HUES6 (cell line): ENCODE measurements at regions not wholly inside any gene's neighbourhood (a gene's known extent, or its start where the extent isn't known, plus 50 kb on each side); places are given as distances from the start of the nearest gene placed in this dataset.

Source experiments
- H3K27ac ChIP-seq: 2 replicates; pipeline ENCODE4 v1.7.0; 2013; ENCODE audit warnings: low read depth, mild to moderate bottlenecking, low read length, inconsistent platforms
- H3K27me3 ChIP-seq: 2 replicates; pipeline ENCODE4 v1.6.1; 2013; ENCODE audit warnings: low read length; ENCODE audit not compliant: control insufficient read depth, insufficient read depth
- H3K36me3 ChIP-seq: 2 replicates; pipeline ENCODE4 v1.6.1; 2013; ENCODE audit warnings: low read length; ENCODE audit not compliant: control insufficient read depth, insufficient read depth
- H3K4me1 ChIP-seq: 2 replicates; pipeline ENCODE4 v1.6.1; 2013; ENCODE audit warnings: low read length; ENCODE audit not compliant: control insufficient read depth, insufficient read depth
- H3K4me3 ChIP-seq: 2 replicates; pipeline ENCODE4 v1.5.1; 2013; ENCODE audit warnings: low read depth, low read length
- H3K9ac ChIP-seq: one replicate; pipeline ENCODE4 v1.6.1; 2013; ENCODE audit warnings: mild to moderate bottlenecking, low read length
- H3K9me3 ChIP-seq: 2 replicates; pipeline ENCODE4 v1.6.1; 2013; ENCODE audit warnings: low read depth, low read length; ENCODE audit not compliant: control insufficient read depth, insufficient read depth

DNA sequence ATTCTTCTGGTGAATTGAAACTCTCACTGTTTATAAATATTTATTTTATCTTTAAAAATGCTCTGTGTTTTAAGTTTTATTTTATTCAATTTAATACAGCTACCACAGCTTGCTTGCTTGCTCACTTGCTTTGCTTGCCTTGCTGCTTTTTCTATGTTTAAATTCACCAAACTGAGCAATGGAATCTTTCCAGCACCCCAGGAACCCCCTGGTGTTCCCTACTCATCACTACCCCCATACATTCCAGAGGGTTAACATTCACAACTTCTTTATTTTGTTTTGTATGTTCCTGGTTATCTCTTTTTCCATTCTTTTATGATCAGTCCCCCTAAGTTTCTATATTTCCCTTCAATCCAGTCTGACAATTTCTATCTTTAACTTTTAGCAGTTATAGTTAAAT, 166.5 kb upstream of the COL1A2 start:
- peaks cover 3% of the 10 kb centered on the region; the same call in 1 of the 2 replicates for H3K27me3 ChIP-seq
- no peaks in the 10 kb centered on the region for H3K9me3 ChIP-seq
- H3K27ac ChIP-seq = no peak overlapping the region
- no peak overlapping the region for H3K4me3 ChIP-seq
- H3K4me1 ChIP-seq = peaks cover 7% of the 10 kb centered on the region
- H3K9ac ChIP-seq = no peak overlapping the region
- H3K36me3 ChIP-seq = no peaks in the 10 kb centered on the region

DNA sequence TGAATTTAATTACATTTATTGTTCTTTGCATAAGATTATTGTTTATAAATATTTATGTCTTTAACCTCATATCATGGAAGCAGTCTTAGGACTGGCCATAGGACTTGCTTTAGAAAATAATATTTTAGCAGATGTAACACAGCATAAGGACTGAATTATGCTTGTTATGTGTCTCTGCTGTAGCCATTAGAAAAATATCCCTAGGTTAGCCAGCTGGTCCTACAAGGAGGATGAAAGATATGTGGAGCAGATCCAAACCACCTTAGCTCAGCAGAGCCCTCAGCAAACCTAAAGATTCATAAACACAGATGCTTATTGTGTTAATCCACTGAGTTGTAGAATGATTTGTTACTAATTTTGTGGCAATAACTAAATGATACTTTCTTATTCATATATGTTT, 166.0 kb upstream of the COL1A2 start:
- Histone ChIP-seq H3K4me1 (peaks cover 4% of the 10 kb centered on the region), H3K9ac (no peak overlapping the region), H3K27me3 (peaks cover 3% of the 10 kb centered on the region; the same call in 1 of the 2 replicates), H3K4me3 (no peak overlapping the region), H3K9me3 (no peaks in the 10 kb centered on the region), H3K27ac (no peak overlapping the region), H3K36me3 (no peaks in the 10 kb centered on the region)

DNA sequence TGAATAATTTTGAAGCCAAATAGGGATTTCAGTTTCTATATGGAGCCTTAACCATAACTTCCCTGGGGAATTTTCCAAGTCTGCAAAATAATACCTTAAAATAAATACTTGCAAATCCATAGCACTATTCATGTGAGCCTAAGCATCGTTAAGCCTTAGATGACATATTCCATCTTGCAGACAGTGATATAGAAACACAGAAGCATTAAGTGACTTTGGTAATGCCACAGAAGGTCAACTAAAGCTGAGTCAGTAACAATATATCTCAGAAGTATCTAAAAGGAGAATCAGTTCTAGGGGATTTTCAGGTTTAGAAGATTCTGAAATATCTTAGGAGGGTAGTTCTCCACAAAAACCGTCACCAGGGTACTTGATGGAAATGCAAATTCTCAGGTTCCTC, 163.4 kb upstream of the COL1A2 start:
- Histone ChIP-seq H3K9me3 (no peaks in the 10 kb centered on the region), H3K4me1 (no peaks in the 10 kb centered on the region), H3K27ac (no peak overlapping the region), H3K27me3 (peaks cover 27% of the 10 kb centered on the region), H3K36me3 (no peaks in the 10 kb centered on the region), H3K4me3 (no peak overlapping the region), H3K9ac (no peak overlapping the region)

DNA sequence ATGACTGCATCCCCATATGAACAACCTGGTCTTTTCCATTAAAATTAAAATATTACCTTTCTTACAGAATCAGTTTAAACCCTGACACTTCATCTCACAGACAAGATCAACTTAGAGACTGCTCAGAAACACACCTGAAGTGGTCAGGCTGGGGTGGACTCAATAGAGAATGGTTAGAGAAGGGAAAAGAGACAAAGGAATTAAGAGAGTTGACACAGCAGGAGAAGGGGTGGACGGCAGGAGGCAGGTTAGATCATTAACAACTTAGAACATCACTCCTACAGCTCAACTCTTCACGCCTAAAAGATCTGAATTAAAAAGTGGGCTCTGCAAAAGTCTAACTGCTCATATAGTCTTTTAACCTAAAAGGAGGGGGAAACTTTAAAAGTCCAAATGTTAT, 157.7 kb upstream of the COL1A2 start:
- Histone ChIP-seq H3K4me1 (peaks cover 8% of the 10 kb centered on the region; the same call in 1 of the 2 replicates), H3K9me3 (no peaks in the 10 kb centered on the region), H3K36me3 (no peaks in the 10 kb centered on the region), H3K9ac (no peak overlapping the region), H3K27ac (no peak overlapping the region), H3K27me3 (peaks cover 52% of the 10 kb centered on the region), H3K4me3 (no peak overlapping the region)

DNA sequence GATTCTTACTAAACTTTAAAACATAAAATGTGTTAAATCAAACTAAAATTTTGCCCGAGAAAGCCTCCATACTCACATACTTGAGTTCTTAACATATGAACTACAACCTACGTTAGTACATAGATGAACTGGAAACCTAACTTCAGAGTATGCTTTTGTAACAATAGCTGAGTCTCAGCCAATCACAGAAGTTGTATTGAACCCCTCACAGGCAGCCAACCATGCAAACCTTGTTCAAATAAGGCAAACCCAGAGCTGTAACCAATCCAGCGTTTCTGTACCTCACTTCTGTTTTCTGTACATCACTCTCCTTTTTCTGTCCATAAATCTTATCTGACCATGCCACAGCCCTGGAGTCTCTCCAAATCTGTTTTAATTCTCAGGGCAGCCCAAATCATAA, 157.3 kb upstream of the COL1A2 start:
- Histone ChIP-seq H3K9me3 (no peaks in the 10 kb centered on the region), H3K4me1 (peaks cover 8% of the 10 kb centered on the region; the same call in 1 of the 2 replicates), H3K4me3 (no peak overlapping the region), H3K27me3 (peaks cover 51% of the 10 kb centered on the region), H3K27ac (no peak overlapping the region), H3K36me3 (no peaks in the 10 kb centered on the region), H3K9ac (no peak overlapping the region)

DNA sequence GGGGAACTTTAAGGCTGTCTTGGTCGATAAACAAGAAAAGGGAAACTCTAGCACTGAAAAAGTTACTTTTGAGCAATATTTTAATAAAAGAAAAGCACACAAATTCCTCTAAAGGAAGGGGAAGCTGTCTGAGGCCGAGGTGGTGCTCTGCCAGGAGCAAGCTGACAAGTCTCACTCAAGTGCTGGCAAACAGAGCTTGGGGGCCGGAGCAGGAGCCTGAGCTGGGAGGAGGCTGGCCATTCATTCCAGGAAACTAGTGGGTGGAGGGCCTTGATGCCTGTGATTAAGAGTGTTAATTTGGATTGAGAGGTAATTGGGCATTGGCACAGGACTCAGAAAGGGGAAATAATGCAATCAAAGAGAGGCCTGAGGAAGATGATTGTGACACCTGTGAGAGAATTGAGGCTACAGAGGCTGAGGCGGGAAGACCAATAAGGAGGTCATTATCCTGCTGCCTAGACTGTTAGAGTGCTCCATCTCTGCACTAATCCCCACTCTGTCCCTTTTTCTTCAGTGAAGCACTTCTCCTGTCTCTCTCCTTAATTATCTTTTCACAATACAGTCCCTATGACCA, 154.9 kb upstream of the COL1A2 start:
- Histone ChIP-seq H3K9ac (no peak overlapping the region), H3K27me3 (peaks cover 40% of the 10 kb centered on the region), H3K27ac (no peak overlapping the region), H3K36me3 (no peaks in the 10 kb centered on the region), H3K9me3 (no peaks in the 10 kb centered on the region), H3K4me1 (peaks cover 8% of the 10 kb centered on the region; the same call in 1 of the 2 replicates), H3K4me3 (no peak overlapping the region)

DNA sequence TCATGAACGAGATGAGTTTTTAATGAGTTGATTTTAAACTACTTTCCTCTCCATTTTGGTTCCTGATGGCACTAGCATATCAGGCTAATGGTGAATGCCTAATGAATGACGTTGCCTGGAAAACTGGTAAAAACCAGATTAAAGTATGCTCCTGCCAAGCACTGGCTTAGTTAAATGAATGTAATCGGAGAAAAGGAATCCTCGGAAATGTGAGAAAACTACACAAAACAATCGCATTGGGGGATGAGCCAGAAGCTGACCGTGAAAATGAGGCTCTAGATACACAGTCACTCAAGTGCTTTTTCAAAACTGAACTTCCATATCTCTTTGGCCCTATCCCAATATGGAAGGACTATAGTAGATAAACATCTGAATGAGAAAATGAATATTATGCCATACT, 153.8 kb upstream of the COL1A2 start:
- H3K9ac ChIP-seq = no peak overlapping the region
- no peaks in the 10 kb centered on the region for H3K9me3 ChIP-seq
- H3K4me1 ChIP-seq = peaks cover 8% of the 10 kb centered on the region; the same call in 1 of the 2 replicates
- H3K4me3 ChIP-seq = no peak overlapping the region
- H3K27ac ChIP-seq = no peak overlapping the region
- no peaks in the 10 kb centered on the region for H3K36me3 ChIP-seq
- H3K27me3 ChIP-seq = peaks cover 29% of the 10 kb centered on the region

DNA sequence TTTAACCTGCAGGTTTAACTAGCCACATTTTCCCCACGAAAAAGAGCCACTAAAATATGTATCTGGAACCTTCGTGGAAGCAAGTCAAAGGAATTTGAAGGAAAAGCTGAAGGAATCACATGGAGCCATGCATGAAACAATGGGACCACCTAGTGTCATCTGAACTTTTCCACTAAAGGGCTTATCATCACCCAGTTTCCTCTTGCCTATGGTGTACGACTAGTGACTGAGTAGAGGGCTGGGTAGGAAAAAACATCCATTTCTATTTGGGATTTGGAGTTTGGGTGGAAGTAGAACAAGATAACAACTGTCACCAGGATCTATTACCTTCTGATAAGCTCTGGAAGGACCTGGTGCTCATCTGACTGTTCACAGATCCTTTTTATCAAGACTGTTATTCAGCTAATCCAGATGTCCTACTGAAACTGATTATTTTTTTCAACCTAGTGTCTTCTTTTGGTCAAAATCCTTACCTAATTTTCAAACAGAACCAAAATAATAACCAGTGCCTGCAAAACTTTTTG, 153.2 kb upstream of the COL1A2 start:
- H3K4me3 ChIP-seq = no peak overlapping the region
- peaks cover 24% of the 10 kb centered on the region for H3K27me3 ChIP-seq

DNA sequence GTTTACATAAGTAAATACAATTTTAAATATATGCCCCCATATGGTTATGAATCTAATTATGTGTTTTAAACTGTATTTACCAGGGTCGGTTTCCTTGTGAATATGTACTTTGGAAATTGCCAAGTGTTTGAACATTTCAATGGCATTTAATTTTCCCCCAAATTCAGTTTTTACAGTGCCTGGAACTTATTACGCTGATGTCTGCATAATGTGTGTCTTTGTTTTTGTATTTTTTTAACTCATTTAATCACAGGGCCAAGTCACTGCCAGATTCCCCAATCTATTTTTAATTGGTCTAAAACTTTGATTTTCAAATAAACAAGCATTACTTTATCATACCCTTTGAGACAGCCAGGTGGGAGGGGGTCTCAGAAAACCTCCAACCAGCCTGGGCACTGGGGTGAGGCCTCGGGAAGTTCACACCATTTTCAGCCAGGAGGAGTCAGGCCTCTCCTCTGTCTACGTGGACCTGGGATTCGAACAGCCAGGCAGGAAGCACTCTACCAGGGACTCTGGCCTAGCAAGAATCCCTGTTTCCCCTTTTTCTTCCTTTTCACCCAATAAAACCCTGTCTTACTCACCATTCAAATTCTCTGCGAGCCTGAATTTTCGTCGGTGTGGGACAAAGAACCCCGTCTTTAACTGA, 151.5 kb upstream of the COL1A2 start:
- peaks cover 2% of the 10 kb centered on the region; the same call in 1 of the 2 replicates for H3K4me1 ChIP-seq
- H3K9me3 ChIP-seq = no peaks in the 10 kb centered on the region
- no peak overlapping the region for H3K4me3 ChIP-seq
- H3K27ac ChIP-seq = no peak overlapping the region
- H3K9ac ChIP-seq = no peak overlapping the region
- H3K36me3 ChIP-seq = no peaks in the 10 kb centered on the region
- H3K27me3 ChIP-seq = peaks cover 6% of the 10 kb centered on the region; the same call in 1 of the 2 replicates

More for the DNA sequence above, 153.2 kb upstream of the COL1A2 start:
- Histone ChIP-seq H3K36me3 (no peaks in the 10 kb centered on the region), H3K4me1 (peaks cover 8% of the 10 kb centered on the region; the same call in 1 of the 2 replicates), H3K27ac (no peak overlapping the region), H3K9me3 (no peaks in the 10 kb centered on the region), H3K9ac (no peak overlapping the region)

DNA sequence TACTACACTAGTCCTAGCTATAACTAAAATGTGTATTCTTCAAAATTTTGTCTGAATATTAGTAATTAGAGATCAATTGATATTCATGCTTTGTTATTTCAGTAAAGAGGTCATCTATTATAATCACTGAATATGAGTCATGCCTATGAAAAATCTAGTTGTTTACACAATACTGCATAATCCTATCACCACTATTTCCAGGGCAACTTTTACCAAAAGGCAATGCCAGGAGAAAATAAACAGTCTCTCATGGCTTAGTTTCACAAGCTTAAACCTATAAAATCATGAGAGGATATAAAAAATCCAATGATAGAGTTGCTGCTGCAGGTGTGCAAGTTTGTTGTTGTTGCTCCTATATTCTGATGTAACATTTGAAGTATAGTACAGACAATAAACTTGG, 149.9 kb upstream of the COL1A2 start:
- H3K9me3 ChIP-seq = no peaks in the 10 kb centered on the region
- no peak overlapping the region for H3K9ac ChIP-seq
- no peak overlapping the region for H3K27ac ChIP-seq
- no peaks in the 10 kb centered on the region for H3K27me3 ChIP-seq
- peaks cover 2% of the 10 kb centered on the region; the same call in 1 of the 2 replicates for H3K4me1 ChIP-seq
- H3K36me3 ChIP-seq = no peaks in the 10 kb centered on the region
- no peak overlapping the region for H3K4me3 ChIP-seq

DNA sequence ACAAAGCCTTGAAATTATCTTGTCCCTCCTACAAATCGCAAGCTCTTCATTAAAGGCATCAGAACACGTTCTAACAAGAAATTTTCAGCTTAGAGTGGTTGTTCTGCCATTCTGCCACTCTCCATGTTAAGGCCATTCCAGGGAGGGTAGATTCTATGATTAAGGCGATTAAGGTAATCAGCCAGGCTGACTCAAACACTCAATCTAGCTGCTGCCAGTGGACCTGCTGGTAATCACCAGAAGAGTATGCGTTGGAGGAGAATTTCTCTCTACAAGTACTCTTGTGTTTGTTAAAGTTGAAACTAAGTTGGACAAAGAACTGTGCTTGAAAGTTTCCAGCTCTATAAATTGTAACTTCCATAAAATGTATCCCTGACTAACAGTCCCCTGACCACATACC, 149.2 kb upstream of the COL1A2 start:
- peaks cover 2% of the 10 kb centered on the region; the same call in 1 of the 2 replicates for H3K4me1 ChIP-seq
- H3K36me3 ChIP-seq = no peaks in the 10 kb centered on the region
- no peak overlapping the region for H3K4me3 ChIP-seq
- no peak overlapping the region for H3K9ac ChIP-seq
- no peak overlapping the region for H3K27ac ChIP-seq
- no peaks in the 10 kb centered on the region for H3K27me3 ChIP-seq
- no peaks in the 10 kb centered on the region for H3K9me3 ChIP-seq
